HT1080 (cell line): ENCODE measurements at regions not wholly inside any gene's neighbourhood (a gene's known extent, or its start where the extent isn't known, plus 50 kb on each side); places are given as distances from the start of the nearest gene placed in this dataset.

ENCODE experiments used
- DNase-seq: peaks from one replicate; pipeline ENCODE4 v3.0.0-alpha.2; 2015; ENCODE audit warnings: low read depth

DNA sequence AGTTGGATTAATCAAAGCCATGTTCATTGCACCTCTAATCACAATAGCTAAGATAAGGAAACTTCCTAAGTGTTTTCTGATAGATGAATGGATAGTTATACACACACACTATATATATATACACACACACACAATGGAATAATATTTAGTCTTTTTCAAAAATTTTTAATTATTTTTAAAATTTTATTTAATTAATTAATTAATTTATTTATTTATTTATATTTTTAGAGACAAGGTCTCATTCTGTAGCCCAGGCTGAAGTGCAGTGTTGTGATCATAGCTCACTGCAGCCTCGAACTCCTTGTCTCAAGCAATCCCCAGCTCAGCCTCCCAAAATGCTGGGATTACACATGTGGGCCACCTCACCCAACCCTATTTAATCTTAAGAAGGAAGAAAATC is 481.0 kb upstream of the TNP1 start:
- DNase-seq: no peak

- no peak for DNase-seq
Observed at GRCh38 chr2:217340176-217340575, 480.3 kb upstream of the TNP1 start.

DNA sequence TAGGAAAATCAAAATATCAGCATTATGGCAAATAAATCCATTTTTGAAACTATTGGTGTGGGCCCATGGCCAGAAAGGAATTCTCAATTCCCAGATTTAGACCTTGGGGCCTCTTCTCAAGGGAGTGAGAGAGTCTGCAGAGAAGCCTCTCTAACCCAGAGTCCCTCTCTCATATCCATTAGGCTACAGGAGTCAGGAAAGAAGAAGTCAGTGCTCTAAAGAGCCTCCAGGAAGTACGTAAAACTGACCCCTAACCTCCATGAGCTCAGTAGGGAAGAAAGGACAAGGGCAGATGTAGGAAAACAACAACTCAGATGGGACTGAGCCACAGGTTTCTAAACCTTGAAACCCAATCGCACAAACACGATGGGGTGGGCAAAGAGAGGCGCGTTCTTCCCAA is 479.9 kb upstream of the TNP1 start:
- no peak for DNase-seq

GRCh38 chr2:217338306-217338916 is 478.5 kb upstream of the TNP1 start:
- DNase-seq: peak; percentile 61

- DNase-seq: peak; percentile 6
Observed at GRCh38 chr2:217337771-217338170, 477.9 kb upstream of the TNP1 start.

DNA sequence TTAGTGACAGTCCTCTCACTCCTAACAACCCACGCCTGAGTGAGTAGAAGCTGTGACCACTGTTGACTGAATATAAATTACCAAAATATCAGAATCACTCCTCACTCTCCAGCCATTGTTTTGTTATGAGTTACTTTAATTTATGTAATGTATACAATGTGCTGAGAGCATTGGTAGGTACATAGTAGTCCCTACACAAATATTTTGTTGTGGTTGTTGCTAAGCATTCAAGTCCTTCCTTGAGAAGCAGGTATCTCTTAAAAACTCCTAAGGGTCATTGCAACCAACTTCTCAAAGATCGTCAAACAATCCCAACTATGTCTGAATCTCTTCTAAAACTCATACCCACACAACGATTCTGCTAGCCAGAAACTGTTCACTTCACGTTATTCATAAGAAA is 476.8 kb upstream of the TNP1 start:
- no peak for DNase-seq

DNA sequence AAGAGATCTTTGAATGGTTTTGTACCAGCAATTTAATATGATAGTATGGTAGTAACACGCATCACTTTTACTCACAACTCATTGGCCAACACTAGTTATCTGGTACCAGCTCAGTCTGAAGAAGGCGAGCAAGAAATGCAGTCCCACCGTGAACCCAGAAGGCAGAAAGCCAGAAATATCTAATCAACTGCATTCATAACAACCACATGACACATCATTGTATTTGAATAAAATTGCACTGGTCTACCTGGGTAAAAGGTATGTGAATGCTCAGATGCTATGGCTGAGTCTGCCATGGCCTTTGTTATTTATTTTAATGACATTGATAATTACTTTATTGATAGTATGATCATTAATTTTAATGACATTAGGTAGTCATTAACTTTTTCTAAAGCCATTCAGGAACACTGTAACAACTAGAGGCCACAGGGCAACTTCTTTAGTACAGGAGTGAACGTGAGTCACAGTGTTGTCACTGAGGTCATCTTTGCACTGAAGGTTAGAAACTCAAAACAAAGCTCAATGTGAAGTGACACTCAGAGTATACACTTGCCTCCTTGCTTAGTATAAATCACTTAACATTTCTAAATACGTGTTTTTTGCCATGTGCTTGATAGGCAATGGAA is 475.6 kb upstream of the TNP1 start:
- peak; percentile 28 for DNase-seq

- no peak for DNase-seq
Observed at GRCh38 chr2:217334561-217334960, 474.7 kb upstream of the TNP1 start.

DNA sequence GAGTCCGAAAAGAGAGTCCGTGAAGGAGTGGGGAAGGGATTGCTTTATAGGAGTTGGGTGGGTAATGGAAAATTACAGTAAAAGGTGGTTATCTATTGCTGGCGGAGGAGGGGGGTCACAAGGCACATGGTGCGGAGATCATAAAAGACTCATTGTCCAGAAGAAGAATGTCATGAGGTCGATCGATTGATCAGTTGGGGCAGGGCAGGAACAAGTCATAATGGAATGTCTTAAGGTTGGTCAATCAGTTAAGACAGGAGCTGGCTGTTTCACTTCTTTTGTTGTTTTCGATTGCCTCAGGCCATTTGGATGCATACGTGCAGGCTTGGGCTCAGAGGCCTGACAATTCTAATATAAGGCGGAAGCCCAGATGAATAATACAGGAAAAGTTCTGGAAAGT is 473.0 kb upstream of the TNP1 start:
- no peak for DNase-seq

GRCh38 chr2:217332417-217332791 is 472.5 kb upstream of the TNP1 start:
- DNase-seq: no peak

DNA sequence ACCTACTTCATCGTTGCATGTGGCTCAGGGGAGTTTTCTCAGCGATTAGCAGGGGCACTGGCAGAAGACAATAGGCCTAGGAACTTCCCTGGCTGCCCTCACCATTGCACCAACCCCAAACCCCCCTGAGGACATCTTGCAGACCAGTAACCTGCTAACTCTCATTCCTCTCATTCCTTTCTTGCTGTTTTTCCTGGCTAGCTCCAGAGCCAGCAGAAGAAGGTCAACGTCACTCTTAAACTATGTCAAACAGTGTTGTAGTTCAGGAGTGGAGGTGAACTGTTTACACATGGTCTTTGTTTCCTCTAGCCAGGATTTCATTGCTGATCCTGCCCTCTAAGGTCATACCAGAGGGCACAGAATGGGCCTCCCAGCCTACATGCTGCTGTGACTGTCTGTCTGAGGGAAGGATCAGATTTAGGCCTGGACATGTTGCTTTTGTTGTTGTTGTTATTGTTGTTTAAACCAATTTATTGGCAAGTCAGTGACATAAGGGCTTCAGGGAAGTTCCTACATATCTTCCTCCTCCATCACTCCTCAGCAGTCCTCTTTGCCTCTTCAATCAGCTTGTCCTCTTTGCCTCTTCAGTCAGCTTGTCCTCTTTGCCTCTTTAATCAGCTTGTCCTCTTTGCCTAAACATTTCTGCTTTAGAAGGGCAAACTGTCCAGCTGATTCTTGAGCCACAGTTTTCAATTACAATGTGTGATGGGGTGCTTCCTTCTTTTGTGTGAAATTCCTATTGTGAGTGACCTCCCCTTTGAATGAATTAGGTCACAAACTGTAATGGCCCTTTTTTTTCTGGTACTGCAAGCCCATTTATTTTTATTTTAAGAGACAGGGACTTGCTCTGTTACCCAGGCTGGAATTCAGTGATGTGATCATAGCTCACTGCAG is 471.9 kb upstream of the TNP1 start:
- peak; percentile 79 for DNase-seq

GRCh38 chr2:217330647-217331046 is 470.8 kb upstream of the TNP1 start:
- DNase-seq: no peak

DNA sequence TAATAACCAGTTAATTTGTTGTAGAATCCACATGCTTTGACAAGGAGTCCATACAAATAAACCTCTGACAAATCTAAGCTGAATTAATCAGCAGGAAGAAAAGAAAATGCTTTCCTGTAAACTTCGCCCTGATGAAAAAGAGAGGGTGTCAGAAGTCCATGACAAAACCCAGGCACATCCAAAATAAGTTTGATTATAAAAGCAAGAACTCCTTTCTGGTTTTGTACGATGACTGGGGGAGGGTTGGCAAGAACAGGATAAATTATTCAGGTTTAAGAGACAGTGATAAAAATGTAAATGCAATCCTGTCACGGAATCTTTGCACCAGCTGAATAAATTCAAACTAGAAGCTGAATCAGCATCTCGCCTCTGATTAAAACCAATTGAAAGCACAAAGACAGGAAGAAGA is 469.2 kb upstream of the TNP1 start:
- no peak for DNase-seq

DNA sequence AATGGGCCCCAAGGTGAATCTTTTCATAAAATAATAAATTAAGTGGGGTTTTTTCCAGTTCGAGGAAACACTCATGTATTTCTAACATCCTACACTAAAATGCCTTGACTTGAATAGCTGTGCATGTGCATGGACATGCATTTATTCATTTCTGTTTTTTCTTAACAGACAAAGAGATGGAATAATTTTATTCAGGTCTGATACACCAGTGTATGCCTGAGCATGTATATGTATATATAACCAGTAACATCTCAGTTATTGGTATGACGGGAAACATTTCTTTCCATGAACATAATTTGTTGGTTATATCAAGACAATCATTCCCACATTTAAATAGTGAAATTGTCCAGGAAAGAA is 468.7 kb upstream of the TNP1 start:
- DNase-seq: no peak

DNA sequence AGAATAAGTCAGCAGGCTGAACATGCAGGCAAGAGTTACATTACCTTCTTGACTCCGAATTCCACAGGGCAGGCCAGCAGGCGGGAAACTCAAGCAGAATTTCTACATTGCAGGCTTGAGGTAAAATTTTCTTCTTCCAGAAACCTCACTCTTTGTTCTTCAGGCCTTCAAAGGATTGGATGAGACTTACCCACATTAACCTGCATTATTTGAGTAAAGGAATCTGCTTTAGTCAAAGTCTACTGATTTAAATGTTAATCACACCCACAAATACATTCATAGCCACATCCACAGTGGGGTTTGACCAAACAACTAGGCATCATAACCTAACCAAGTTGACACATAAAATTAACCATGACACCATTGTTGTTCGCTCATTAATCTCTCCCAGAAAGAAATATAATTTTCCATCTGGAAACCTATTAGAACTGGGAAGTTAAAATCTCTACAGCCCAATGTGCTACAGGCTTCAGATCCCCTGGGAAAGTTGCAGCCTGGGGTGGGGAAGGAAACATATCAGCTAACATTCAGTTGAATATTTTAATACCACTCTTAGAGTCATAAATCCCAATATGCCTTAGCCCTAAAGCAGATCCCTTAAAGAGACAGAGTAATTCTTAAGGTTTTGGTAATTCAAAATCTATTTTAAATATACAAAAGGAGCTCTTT is 468.2 kb upstream of the TNP1 start:
- no peak for DNase-seq

DNA sequence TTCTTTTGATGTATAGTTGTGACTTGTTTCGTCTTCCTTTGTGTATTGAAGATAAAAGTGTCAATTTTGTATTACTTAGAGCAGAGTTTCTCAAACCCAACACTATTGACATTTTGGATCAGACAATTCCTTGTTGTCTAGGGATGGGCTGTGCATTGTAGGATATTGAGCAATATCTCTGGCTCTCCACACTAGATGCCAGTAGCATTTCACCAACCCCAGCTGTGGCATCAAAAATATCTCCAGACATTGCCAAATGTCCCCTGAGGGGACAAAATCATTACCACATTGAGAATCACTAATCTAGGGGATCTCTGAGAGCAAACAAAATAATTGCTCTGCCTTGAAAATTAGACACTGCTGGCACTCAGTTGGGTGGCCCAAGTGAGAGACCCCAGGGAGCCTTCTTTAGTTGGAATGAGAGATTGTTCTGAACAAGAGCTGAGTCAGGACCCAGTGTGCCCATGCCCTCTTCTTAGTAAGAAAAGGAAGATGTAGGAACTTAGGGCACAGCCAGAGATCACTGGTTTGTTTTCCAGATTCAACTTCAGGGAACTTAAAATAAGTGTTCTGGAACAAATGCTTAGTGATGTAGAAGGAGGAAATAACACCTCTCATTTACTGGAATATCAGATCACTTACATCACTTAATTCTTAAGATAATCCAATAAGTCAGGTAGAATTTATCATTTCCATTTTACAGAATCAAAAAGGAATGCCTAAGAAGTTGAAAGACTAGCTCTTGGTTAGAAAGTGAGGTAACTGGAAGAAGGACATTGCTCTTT is 466.6 kb upstream of the TNP1 start:
- DNase-seq: no peak

- no peak for DNase-seq
Observed at GRCh38 chr2:217325816-217326215, 466.0 kb upstream of the TNP1 start.

GRCh38 chr2:217325251-217325650 is 465.4 kb upstream of the TNP1 start:
- DNase-seq: no peak

- peak; percentile 82 for DNase-seq
Observed at GRCh38 chr2:217316743-217317142, 456.9 kb upstream of the TNP1 start.

DNA sequence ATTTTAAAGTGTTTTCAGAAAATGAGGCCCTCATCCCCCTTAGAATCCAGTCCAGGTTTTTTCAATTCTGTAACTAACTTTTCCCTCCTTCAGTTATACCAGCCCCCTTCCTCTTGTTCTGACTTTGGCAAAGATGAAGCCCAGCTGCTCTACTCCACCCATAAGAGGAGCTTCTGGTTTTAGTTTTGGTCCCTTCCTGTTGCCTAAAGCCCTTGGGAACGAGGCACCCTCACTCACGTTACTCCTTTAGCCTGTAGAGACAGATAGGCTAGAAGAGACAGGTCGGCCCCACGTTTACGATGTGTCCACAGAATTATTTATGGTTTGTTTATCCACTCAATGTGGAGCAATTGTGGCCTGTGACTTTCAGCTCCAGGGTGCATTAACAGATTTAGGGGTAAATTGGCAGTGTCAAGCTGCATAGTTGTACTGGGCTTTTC is 454.2 kb upstream of the TNP1 start:
- no peak for DNase-seq

DNA sequence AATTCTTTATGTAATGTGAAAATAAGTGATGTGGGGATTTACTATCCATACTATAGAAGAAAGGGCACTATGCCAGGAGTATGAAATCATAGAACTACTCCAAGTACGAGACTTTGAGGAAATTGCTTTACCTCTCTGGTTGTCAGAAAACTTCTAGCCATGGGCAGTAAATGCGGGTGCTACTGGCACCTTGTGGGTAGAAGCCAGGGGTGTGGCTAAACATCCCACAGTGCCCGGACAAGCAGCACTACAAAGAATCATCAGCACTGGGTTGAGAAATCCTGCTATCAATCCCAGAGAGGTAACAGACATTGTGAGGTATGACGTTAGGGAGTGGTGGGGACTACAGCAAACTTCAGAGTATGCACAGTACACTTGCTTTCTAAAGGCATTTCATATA is 453.5 kb upstream of the TNP1 start:
- DNase-seq: no peak
